Embryonic facial prominence (tissue), 1 donor: ENCODE measurements at regions not wholly inside any gene's neighbourhood (a gene's known extent, or its start where the extent isn't known, plus 50 kb on each side); places are given as distances from the start of the nearest gene placed in this dataset.

Experiments used
- DNase-seq: peaks from one replicate; pipeline ENCODE4 v3.0.0-alpha.2; 2016; ENCODE audit errors: extremely low spot score

- no peak for DNase-seq
Measured at GRCh38 chr13:104875038-104875754, 1660.3 kb downstream of the EFNB2 start.

GRCh38 chr13:104872153-104872552, 1663.3 kb downstream of the EFNB2 start:
- DNase-seq = no peak

- DNase-seq = no peak
Measured at GRCh38 chr13:104871456-104871855, 1664.0 kb downstream of the EFNB2 start.

- DNase-seq = no peak
Measured at GRCh38 chr13:104869501-104869900, 1666.0 kb downstream of the EFNB2 start.

GRCh38 chr13:104868806-104869205, 1666.7 kb downstream of the EFNB2 start:
- DNase-seq = no peak

GRCh38 chr13:104855581-104855980, 1679.9 kb downstream of the EFNB2 start:
- DNase-seq = no peak

GRCh38 chr13:104854698-104855097, 1680.8 kb downstream of the EFNB2 start:
- DNase-seq = no peak

- DNase-seq = no peak
Measured at GRCh38 chr13:104854007-104854406, 1681.5 kb downstream of the EFNB2 start.

- DNase-seq = no peak
Measured at GRCh38 chr13:104847922-104848321, 1687.5 kb downstream of the EFNB2 start.

GRCh38 chr13:104843401-104843800, 1692.1 kb downstream of the EFNB2 start:
- DNase-seq = no peak

GRCh38 chr13:104841110-104841509, 1694.4 kb downstream of the EFNB2 start:
- DNase-seq = no peak

- no peak for DNase-seq
Measured at GRCh38 chr13:104837756-104838155, 1697.7 kb downstream of the EFNB2 start.

GRCh38 chr13:104833221-104833620, 1702.2 kb downstream of the EFNB2 start:
- DNase-seq = no peak

GRCh38 chr13:104832231-104832630, 1703.2 kb downstream of the EFNB2 start:
- DNase-seq = no peak

GRCh38 chr13:104831831-104832230, 1703.6 kb downstream of the EFNB2 start:
- DNase-seq = no peak

- no peak for DNase-seq
Measured at GRCh38 chr13:104823709-104824108, 1711.8 kb downstream of the EFNB2 start.

- no peak for DNase-seq
Measured at GRCh38 chr13:104823071-104823470, 1712.4 kb downstream of the EFNB2 start.

GRCh38 chr13:104817271-104817670, 1718.2 kb downstream of the EFNB2 start:
- no peak for DNase-seq

- no peak for DNase-seq
Measured at GRCh38 chr13:104816726-104817125, 1718.7 kb downstream of the EFNB2 start.

GRCh38 chr13:104810242-104810641, 1725.2 kb downstream of the EFNB2 start:
- no peak for DNase-seq

- no peak for DNase-seq
Measured at GRCh38 chr13:104809483-104809882, 1726.0 kb downstream of the EFNB2 start.

- no peak for DNase-seq
Measured at GRCh38 chr13:104805346-104805745, 1730.1 kb downstream of the EFNB2 start.

GRCh38 chr13:104799152-104799551, 1732.9 kb upstream of the SLC10A2 start:
- no peak for DNase-seq

- DNase-seq = no peak
Measured at GRCh38 chr13:104798486-104798885, 1732.3 kb upstream of the SLC10A2 start.
